ENCODE measurements at regions not wholly inside any gene's neighbourhood (a gene's known extent, or its start where the extent isn't known, plus 50 kb on each side); places are given as distances from the start of the nearest gene placed in this dataset.

- H3K4me1 ChIP-seq (ENCODE audit: control insufficient read depth, insufficient read depth, low read length) = peaks cover 5% of the 10 kb centered on the region
- H3K27me3 ChIP-seq (ENCODE audit: control insufficient read depth, insufficient read depth, low read length) = no peaks in the 10 kb centered on the region
- DNase-seq = no peak
- no peak overlapping the region for H3K4me3 ChIP-seq (ENCODE audit: low read length)
- H3K27ac ChIP-seq (ENCODE audit: low read length) = no peak overlapping the region
- no peaks in the 10 kb centered on the region for H3K36me3 ChIP-seq (ENCODE audit: control insufficient read depth, insufficient read depth, low read length)
- no peaks in the 10 kb centered on the region for H3K9me3 ChIP-seq (ENCODE audit: control insufficient read depth, low read depth, low read length)
- no CpG with 5 or more reads among the region's 1 CpG for WGBS (ENCODE audit: insufficient coverage, low lambda C conversion rate)
Measured at GRCh38 chr6:140041571-140042332, 667.3 kb upstream of the CITED2 start.

GRCh38 chr6:140041056-140041455, 666.6 kb upstream of the CITED2 start:
- no peaks in the 10 kb centered on the region for H3K27me3 ChIP-seq (ENCODE audit: control insufficient read depth, insufficient read depth, low read length)
- no peak overlapping the region for H3K27ac ChIP-seq (ENCODE audit: low read length)
- H3K4me1 ChIP-seq (ENCODE audit: control insufficient read depth, insufficient read depth, low read length) = peaks cover 5% of the 10 kb centered on the region
- peaks cover 3% of the 10 kb centered on the region for H3K9me3 ChIP-seq (ENCODE audit: control insufficient read depth, low read depth, low read length)
- no peaks in the 10 kb centered on the region for H3K36me3 ChIP-seq (ENCODE audit: control insufficient read depth, insufficient read depth, low read length)
- H3K4me3 ChIP-seq (ENCODE audit: low read length) = no peak overlapping the region
- DNase-seq = no peak

GRCh38 chr6:140040396-140040795, 665.9 kb upstream of the CITED2 start:
- WGBS (ENCODE audit: insufficient coverage, low lambda C conversion rate) = no CpG with 5 or more reads among the region's 1 CpG
- no peak overlapping the region for H3K4me3 ChIP-seq (ENCODE audit: low read length)

GRCh38 chr6:140039364-140039763, 664.9 kb upstream of the CITED2 start:
- peaks cover 5% of the 10 kb centered on the region for H3K4me1 ChIP-seq (ENCODE audit: control insufficient read depth, insufficient read depth, low read length)
- DNase-seq = no peak
- no peaks in the 10 kb centered on the region for H3K36me3 ChIP-seq (ENCODE audit: control insufficient read depth, insufficient read depth, low read length)
- peaks cover 3% of the 10 kb centered on the region for H3K9me3 ChIP-seq (ENCODE audit: control insufficient read depth, low read depth, low read length)
- no peak overlapping the region for H3K4me3 ChIP-seq (ENCODE audit: low read length)
- H3K27ac ChIP-seq (ENCODE audit: low read length) = no peak overlapping the region
- no peaks in the 10 kb centered on the region for H3K27me3 ChIP-seq (ENCODE audit: control insufficient read depth, insufficient read depth, low read length)
- WGBS (ENCODE audit: insufficient coverage, low lambda C conversion rate) = 100% methylated on average over 1 of the region's 2 CpGs

More at GRCh38 chr6:140040396-140040795, 665.9 kb upstream of the CITED2 start:
- no peaks in the 10 kb centered on the region for H3K36me3 ChIP-seq (ENCODE audit: control insufficient read depth, insufficient read depth, low read length)
- no peak for DNase-seq
- peaks cover 3% of the 10 kb centered on the region for H3K9me3 ChIP-seq (ENCODE audit: control insufficient read depth, low read depth, low read length)
- no peaks in the 10 kb centered on the region for H3K27me3 ChIP-seq (ENCODE audit: control insufficient read depth, insufficient read depth, low read length)
- no peak overlapping the region for H3K27ac ChIP-seq (ENCODE audit: low read length)
- peaks cover 5% of the 10 kb centered on the region for H3K4me1 ChIP-seq (ENCODE audit: control insufficient read depth, insufficient read depth, low read length)

GRCh38 chr6:140036196-140036595, 661.7 kb upstream of the CITED2 start:
- Histone ChIP-seq H3K9me3 (ENCODE audit: control insufficient read depth, low read depth, low read length) (peaks cover 3% of the 10 kb centered on the region), H3K27me3 (ENCODE audit: control insufficient read depth, insufficient read depth, low read length) (no peaks in the 10 kb centered on the region), H3K27ac (ENCODE audit: low read length) (no peak overlapping the region), H3K4me1 (ENCODE audit: control insufficient read depth, insufficient read depth, low read length) (no peaks in the 10 kb centered on the region), H3K36me3 (ENCODE audit: control insufficient read depth, insufficient read depth, low read length) (no peaks in the 10 kb centered on the region), H3K4me3 (ENCODE audit: low read length) (no peak overlapping the region)
- no CpG with 5 or more reads among the region's 3 CpGs for WGBS (ENCODE audit: insufficient coverage, low lambda C conversion rate)
- no peak for DNase-seq

GRCh38 chr6:140032189-140032588, 657.7 kb upstream of the CITED2 start:
- no CpG with 5 or more reads among the region's 2 CpGs for WGBS (ENCODE audit: insufficient coverage, low lambda C conversion rate)
- Histone ChIP-seq H3K4me3 (ENCODE audit: low read length) (no peak overlapping the region), H3K4me1 (ENCODE audit: control insufficient read depth, insufficient read depth, low read length) (no peaks in the 10 kb centered on the region), H3K27ac (ENCODE audit: low read length) (no peak overlapping the region), H3K36me3 (ENCODE audit: control insufficient read depth, insufficient read depth, low read length) (no peaks in the 10 kb centered on the region), H3K27me3 (ENCODE audit: control insufficient read depth, insufficient read depth, low read length) (no peaks in the 10 kb centered on the region), H3K9me3 (ENCODE audit: control insufficient read depth, low read depth, low read length) (peaks cover 5% of the 10 kb centered on the region)
- no peak for DNase-seq

- Histone ChIP-seq H3K36me3 (ENCODE audit: control insufficient read depth, insufficient read depth, low read length) (no peaks in the 10 kb centered on the region), H3K4me1 (ENCODE audit: control insufficient read depth, insufficient read depth, low read length) (no peaks in the 10 kb centered on the region), H3K27ac (ENCODE audit: low read length) (no peak overlapping the region), H3K4me3 (ENCODE audit: low read length) (no peak overlapping the region), H3K27me3 (ENCODE audit: control insufficient read depth, insufficient read depth, low read length) (no peaks in the 10 kb centered on the region), H3K9me3 (ENCODE audit: control insufficient read depth, low read depth, low read length) (peaks cover 4% of the 10 kb centered on the region)
- WGBS (ENCODE audit: insufficient coverage, low lambda C conversion rate) = 87% methylated on average over 3 of the region's 3 CpGs
- DNase-seq = no peak
Measured at GRCh38 chr6:140029551-140029950, 655.1 kb upstream of the CITED2 start.

GRCh38 chr6:140027219-140027618, 652.8 kb upstream of the CITED2 start:
- no CpG with 5 or more reads among the region's 2 CpGs for WGBS (ENCODE audit: insufficient coverage, low lambda C conversion rate)
- no peak for DNase-seq
- H3K4me3 ChIP-seq (ENCODE audit: low read length) = no peak overlapping the region
- no peaks in the 10 kb centered on the region for H3K27me3 ChIP-seq (ENCODE audit: control insufficient read depth, insufficient read depth, low read length)
- no peak overlapping the region for H3K27ac ChIP-seq (ENCODE audit: low read length)
- peaks cover 4% of the 10 kb centered on the region for H3K9me3 ChIP-seq (ENCODE audit: control insufficient read depth, low read depth, low read length)
- H3K36me3 ChIP-seq (ENCODE audit: control insufficient read depth, insufficient read depth, low read length) = no peaks in the 10 kb centered on the region
- H3K4me1 ChIP-seq (ENCODE audit: control insufficient read depth, insufficient read depth, low read length) = no peaks in the 10 kb centered on the region

- Histone ChIP-seq H3K36me3 (ENCODE audit: control insufficient read depth, insufficient read depth, low read length) (no peaks in the 10 kb centered on the region), H3K27ac (ENCODE audit: low read length) (no peak overlapping the region), H3K4me1 (ENCODE audit: control insufficient read depth, insufficient read depth, low read length) (no peaks in the 10 kb centered on the region), H3K4me3 (ENCODE audit: low read length) (no peak overlapping the region), H3K27me3 (ENCODE audit: control insufficient read depth, insufficient read depth, low read length) (no peaks in the 10 kb centered on the region), H3K9me3 (ENCODE audit: control insufficient read depth, low read depth, low read length) (peaks cover 4% of the 10 kb centered on the region)
- no peak for DNase-seq
Measured at GRCh38 chr6:140026546-140026945, 652.1 kb upstream of the CITED2 start.

- no peaks in the 10 kb centered on the region for H3K36me3 ChIP-seq (ENCODE audit: control insufficient read depth, insufficient read depth, low read length)
- no peaks in the 10 kb centered on the region for H3K4me1 ChIP-seq (ENCODE audit: control insufficient read depth, insufficient read depth, low read length)
- H3K27me3 ChIP-seq (ENCODE audit: control insufficient read depth, insufficient read depth, low read length) = no peaks in the 10 kb centered on the region
- peaks cover 14% of the 10 kb centered on the region for H3K9me3 ChIP-seq (ENCODE audit: control insufficient read depth, low read depth, low read length)
- no peak for DNase-seq
- H3K27ac ChIP-seq (ENCODE audit: low read length) = no peak overlapping the region
- no peak overlapping the region for H3K4me3 ChIP-seq (ENCODE audit: low read length)
- WGBS (ENCODE audit: insufficient coverage, low lambda C conversion rate) = no CpG with 5 or more reads among the region's 1 CpG
Measured at GRCh38 chr6:140025171-140025570, 650.7 kb upstream of the CITED2 start.

- no peak overlapping the region for H3K4me3 ChIP-seq (ENCODE audit: low read length)
- peaks cover 15% of the 10 kb centered on the region for H3K9me3 ChIP-seq (ENCODE audit: control insufficient read depth, low read depth, low read length)
- no peak overlapping the region for H3K27ac ChIP-seq (ENCODE audit: low read length)
- peaks cover 16% of the 10 kb centered on the region for H3K4me1 ChIP-seq (ENCODE audit: control insufficient read depth, insufficient read depth, low read length)
- no peaks in the 10 kb centered on the region for H3K36me3 ChIP-seq (ENCODE audit: control insufficient read depth, insufficient read depth, low read length)
- no peak for DNase-seq
- no CpG with 5 or more reads among the region's 2 CpGs for WGBS (ENCODE audit: insufficient coverage, low lambda C conversion rate)
- H3K27me3 ChIP-seq (ENCODE audit: control insufficient read depth, insufficient read depth, low read length) = no peaks in the 10 kb centered on the region
Measured at GRCh38 chr6:140020207-140020791, 645.9 kb upstream of the CITED2 start.

Data from large intestine (tissue), 3 donors.